Thymus (tissue), 11 donors: ENCODE measurements at regions not wholly inside any gene's neighbourhood (a gene's known extent, or its start where the extent isn't known, plus 50 kb on each side); places are given as distances from the start of the nearest gene placed in this dataset.

Experiments
- DNase-seq, 9 donors: peaks; one replicate each; pipeline ENCODE4 v3.0.0-alpha.2; 2013; ENCODE audit warnings: low spot score in 9 of 9, low read depth in 6 of 9, missing footprints in 1 of 9
- H3K27ac ChIP-seq, 2 donors: one replicate each; pipeline ENCODE4 v1.5.1; 2013; ENCODE audit warnings: control low read depth in 1 of 2, low read depth in 1 of 2, low read length in 1 of 2, mild to moderate bottlenecking in 1 of 2, moderate library complexity in 1 of 2
- H3K27me3 ChIP-seq, 2 donors: one replicate each; pipeline ENCODE4 v1.5.1; 2013; ENCODE audit warnings: low read length in 1 of 2; ENCODE audit not compliant: control insufficient read depth in 2 of 2, insufficient read depth in 1 of 2
- H3K36me3 ChIP-seq, 2 donors: one replicate each; pipeline ENCODE4 v1.5.1; 2013; ENCODE audit warnings: low read length in 1 of 2, mild to moderate bottlenecking in 1 of 2, moderate library complexity in 1 of 2; ENCODE audit not compliant: control insufficient read depth in 2 of 2, insufficient read depth in 2 of 2
- H3K4me1 ChIP-seq, 2 donors: one replicate each; pipeline ENCODE4 v1.5.1; 2013; ENCODE audit warnings: low read length in 2 of 2; ENCODE audit not compliant: control insufficient read depth in 2 of 2, insufficient read depth in 2 of 2
- H3K4me3 ChIP-seq, 2 donors: one replicate each; pipeline ENCODE4 v1.5.1; 2013; ENCODE audit warnings: low read length in 2 of 2, control low read depth in 1 of 2, mild to moderate bottlenecking in 1 of 2
- H3K9me3 ChIP-seq, 2 donors: one replicate each; pipeline ENCODE4 v1.5.1; 2013; ENCODE audit warnings: low read length in 1 of 2, mild to moderate bottlenecking in 1 of 2; ENCODE audit not compliant: control insufficient read depth in 2 of 2, insufficient read depth in 1 of 2
- WGBS: extraction: QIAGEN DNeasy Blood & Tissue Kit; methylation state at CpG from one replicate; pipeline ENCODE4 v1.1.7; 2013; 5-methylcytosine and 5-hydroxymethylcytosine counted together
- donor health status: healthy.

GRCh38 chr1:198391393-198392020, 149.0 kb downstream of the ATP6V1G3 start:
- H3K36me3 ChIP-seq: no peaks in the 10 kb centered on the region
- no peak overlapping the region for H3K4me3 ChIP-seq
- 73% methylated on average over 10 of the region's 10 CpGs for WGBS
- no peak overlapping the region for H3K27ac ChIP-seq
- peaks cover 0 to 2% of the 10 kb centered on the region in 2 donors for H3K4me1 ChIP-seq
- no peaks in the 10 kb centered on the region for H3K27me3 ChIP-seq
- DNase-seq: no peak
- H3K9me3 ChIP-seq: no peaks in the 10 kb centered on the region

GRCh38 chr1:198387587-198387986, 152.9 kb downstream of the ATP6V1G3 start:
- WGBS: 97% methylated on average over 3 of the region's 3 CpGs
- Histone ChIP-seq H3K27me3 (no peaks in the 10 kb centered on the region), H3K4me1 (peaks cover 0 to 2% of the 10 kb centered on the region in 2 donors), H3K36me3 (no peaks in the 10 kb centered on the region), H3K9me3 (no peaks in the 10 kb centered on the region), H3K27ac (no peak overlapping the region), H3K4me3 (no peak overlapping the region)
- DNase-seq: no peak

- H3K4me3 ChIP-seq: no peak overlapping the region
- H3K27ac ChIP-seq: no peak overlapping the region
- H3K9me3 ChIP-seq: no peaks in the 10 kb centered on the region
- H3K4me1 ChIP-seq: no peaks in the 10 kb centered on the region
- H3K36me3 ChIP-seq: no peaks in the 10 kb centered on the region
- H3K27me3 ChIP-seq: no peaks in the 10 kb centered on the region
- no peak for DNase-seq
Measured at GRCh38 chr1:198380275-198380674, 160.2 kb downstream of the ATP6V1G3 start.

GRCh38 chr1:198377702-198378101, 162.8 kb downstream of the ATP6V1G3 start:
- Histone ChIP-seq H3K27me3 (no peaks in the 10 kb centered on the region), H3K9me3 (no peaks in the 10 kb centered on the region), H3K4me1 (no peaks in the 10 kb centered on the region), H3K36me3 (no peaks in the 10 kb centered on the region), H3K27ac (no peak overlapping the region), H3K4me3 (no peak overlapping the region)
- DNase-seq: no peak

GRCh38 chr1:198374288-198374687, 166.2 kb downstream of the ATP6V1G3 start:
- Histone ChIP-seq H3K9me3 (no peaks in the 10 kb centered on the region), H3K27me3 (no peaks in the 10 kb centered on the region), H3K36me3 (no peaks in the 10 kb centered on the region), H3K27ac (no peak overlapping the region), H3K4me1 (no peaks in the 10 kb centered on the region), H3K4me3 (no peak overlapping the region)
- no peak for DNase-seq

GRCh38 chr1:198373376-198373775, 167.1 kb downstream of the ATP6V1G3 start:
- Histone ChIP-seq H3K36me3 (no peaks in the 10 kb centered on the region), H3K27me3 (no peaks in the 10 kb centered on the region), H3K9me3 (no peaks in the 10 kb centered on the region), H3K4me1 (no peaks in the 10 kb centered on the region), H3K27ac (no peak overlapping the region), H3K4me3 (no peak overlapping the region)
- DNase-seq: no peak
- 97% methylated on average over 3 of the region's 3 CpGs for WGBS
